HG03342 (cell line): ENCODE measurements at regions not wholly inside any gene's neighbourhood (a gene's known extent, or its start where the extent isn't known, plus 50 kb on each side); places are given as distances from the start of the nearest gene placed in this dataset.

Experiments
- ATAC-seq: cut with Tn5 transposase; IDR thresholded peaks from one replicate; pipeline ENCODE4 v1.9.1; 2021; ENCODE audit warnings: mild to moderate bottlenecking, moderate library complexity; ENCODE audit not compliant: unreplicated experiment

- no peak for ATAC-seq
Measured at GRCh38 chr1:168865850-168866620, 137.0 kb upstream of the DPT start.

GRCh38 chr1:168867941-168868634 lies 139.1 kb upstream of the DPT start:
- no peak for ATAC-seq

GRCh38 chr1:168871531-168871930 lies 142.5 kb upstream of the DPT start:
- no peak for ATAC-seq

- no peak for ATAC-seq
Measured at GRCh38 chr1:168875831-168876230, 146.8 kb upstream of the DPT start.

GRCh38 chr1:168876830-168877229 lies 147.8 kb upstream of the DPT start:
- no peak for ATAC-seq

- no peak for ATAC-seq
Measured at GRCh38 chr1:168879896-168880734, 151.1 kb upstream of the DPT start.

- ATAC-seq: no peak
Measured at GRCh38 chr1:168881656-168882260, 152.8 kb upstream of the DPT start.

- no peak for ATAC-seq
Measured at GRCh38 chr1:168887381-168887780, 158.4 kb upstream of the DPT start.

GRCh38 chr1:168888418-168888817 lies 159.4 kb upstream of the DPT start:
- ATAC-seq: no peak

GRCh38 chr1:168892931-168893330 lies 163.9 kb upstream of the DPT start:
- ATAC-seq: no peak

- no peak for ATAC-seq
Measured at GRCh38 chr1:168893359-168893801, 164.4 kb upstream of the DPT start.

GRCh38 chr1:168894397-168894903 lies 165.4 kb upstream of the DPT start:
- no peak for ATAC-seq

GRCh38 chr1:168897249-168897648 lies 168.2 kb upstream of the DPT start:
- ATAC-seq: no peak

- no peak for ATAC-seq
Measured at GRCh38 chr1:168903237-168903830, 174.3 kb upstream of the DPT start.

GRCh38 chr1:168905633-168906032 lies 176.6 kb upstream of the DPT start:
- ATAC-seq: no peak

- ATAC-seq: no peak
Measured at GRCh38 chr1:168906367-168906766, 177.4 kb upstream of the DPT start.

GRCh38 chr1:168907053-168907452 lies 178.0 kb upstream of the DPT start:
- no peak for ATAC-seq

- no peak for ATAC-seq
Measured at GRCh38 chr1:168907786-168908348, 178.9 kb upstream of the DPT start.

- ATAC-seq: no peak
Measured at GRCh38 chr1:168910403-168910802, 181.4 kb upstream of the DPT start.

GRCh38 chr1:168911370-168911769 lies 182.4 kb upstream of the DPT start:
- ATAC-seq: no peak
